ENCODE measurements at regions not wholly inside any gene's neighbourhood (a gene's known extent, or its start where the extent isn't known, plus 50 kb on each side); places are given as distances from the start of the nearest gene placed in this dataset.

DNA sequence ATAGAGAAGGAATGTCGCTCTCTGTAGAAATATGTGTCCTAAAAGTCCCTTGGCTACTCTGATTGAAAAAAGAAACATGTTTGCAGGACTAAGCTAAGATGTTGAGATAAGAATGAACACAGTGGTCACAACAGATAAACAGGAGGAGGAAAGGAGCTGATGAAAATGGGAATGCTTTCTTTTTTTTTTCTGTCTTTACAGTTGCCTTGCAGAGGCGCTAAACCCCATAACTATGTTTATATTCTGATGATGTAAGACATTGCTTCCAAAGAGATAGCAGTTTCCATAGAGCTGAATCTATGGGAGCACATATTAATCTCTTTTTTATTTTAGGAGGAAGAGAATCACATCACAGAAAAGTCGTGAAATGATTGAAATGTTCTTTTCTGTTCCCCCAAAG is 153.5 kb upstream of the LYZL1 start:
- TF ChIP-seq POLR2A (IDR thresholded peaks at IDR 0.05) (no peak), CTCF (IDR thresholded peaks at IDR 0.05) (no peak), EP300 (IDR thresholded peaks at IDR 0.05) (no peak)
